Activated T-cell treated with anti-CD3 and anti-CD28 coated beads, Interleukin-2, amount 50 U/mL, for 48 hours (primary cell): ENCODE measurements at regions not wholly inside any gene's neighbourhood (a gene's known extent, or its start where the extent isn't known, plus 50 kb on each side); places are given as distances from the start of the nearest gene placed in this dataset.
A peak's percentile ranks its signal among the peaks of the same experiment; 100 is the strongest.
"Not testable (repeated sequence)": the region's sequence is repeated elsewhere in the genome, so short reads cannot be mapped to it uniquely, and the experiment has no call there.

Experiments
- DNase-seq, 2 experiments: peaks; one replicate each; pipeline ENCODE4 v3.0.0-alpha.2; 2020

GRCh38 chr7:50914460-50914859 is 131.8 kb upstream of the GRB10 start:
- DNase-seq = no peak

DNA sequence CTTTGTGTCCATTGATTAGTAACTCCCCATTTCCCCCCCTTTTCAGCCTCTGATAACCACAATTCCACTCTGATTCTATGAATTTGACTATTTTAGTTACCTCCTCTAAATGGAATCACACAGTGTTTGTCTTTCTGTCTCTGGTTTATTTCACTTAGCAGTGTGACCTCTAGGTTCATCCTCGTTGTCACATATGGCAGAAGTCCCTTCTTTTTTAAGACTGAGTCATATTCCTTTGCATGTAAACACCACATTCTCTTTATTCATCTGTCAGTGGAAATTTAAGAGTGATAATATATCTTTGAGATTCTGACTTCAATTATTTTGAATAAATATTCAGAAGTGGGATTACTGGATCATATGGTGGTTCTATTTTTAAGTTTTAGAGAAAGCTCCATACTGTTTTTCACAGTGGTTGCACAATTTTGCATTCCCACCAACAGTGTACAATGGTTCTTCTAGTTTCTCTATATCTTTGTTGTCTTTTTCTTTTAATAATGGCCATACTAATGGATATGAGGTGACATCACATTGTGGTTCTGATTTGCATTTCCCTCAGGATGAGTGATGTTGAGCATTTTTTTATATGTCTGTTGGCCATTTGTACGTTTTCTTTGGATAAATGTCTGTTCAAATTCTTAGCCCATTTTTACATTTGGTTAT is 126.1 kb upstream of the GRB10 start:
- no peak for DNase-seq

DNA sequence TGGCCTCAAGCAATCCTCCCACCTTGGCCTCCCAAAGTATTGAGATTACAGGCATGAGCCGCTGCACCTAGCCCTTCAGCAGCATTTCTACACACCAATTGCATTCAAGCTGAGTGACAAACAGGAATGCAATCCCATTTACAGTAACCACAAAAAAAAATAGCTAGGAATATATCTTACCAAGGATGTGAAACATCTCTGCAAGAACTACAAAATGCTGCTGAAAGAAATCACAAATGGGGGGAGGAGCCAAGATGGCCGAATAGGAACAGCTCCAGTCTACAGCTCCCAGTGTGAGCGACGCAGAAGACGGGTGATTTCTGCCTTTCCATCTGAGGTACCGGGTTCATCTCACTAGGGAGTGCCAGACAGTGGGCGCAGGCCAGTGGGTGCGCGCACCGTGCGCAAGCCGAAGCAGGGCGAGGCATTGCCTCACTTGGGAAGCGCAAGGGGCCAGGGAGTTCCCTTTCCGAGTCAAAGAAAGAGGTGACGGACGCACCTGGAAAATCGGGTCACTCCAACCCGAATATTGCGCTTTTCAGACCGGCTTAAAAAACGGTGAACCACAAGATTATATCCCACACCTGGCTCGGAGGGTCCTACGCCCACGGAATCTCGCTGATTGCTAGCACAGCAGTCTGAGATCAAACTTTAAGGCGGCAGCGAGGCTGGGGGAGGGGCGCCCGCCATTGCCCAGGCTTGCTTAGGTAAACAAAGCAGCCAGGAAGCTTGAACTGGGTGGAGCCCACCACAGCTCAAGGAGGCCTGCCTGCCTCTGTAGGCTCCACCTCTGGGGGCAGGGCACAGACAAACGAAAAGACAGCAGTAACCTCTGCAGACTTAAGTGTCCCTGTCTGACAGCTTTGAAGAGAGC is 116.1 kb upstream of the GRB10 start:
- DNase-seq = not testable (repeated sequence)

DNA sequence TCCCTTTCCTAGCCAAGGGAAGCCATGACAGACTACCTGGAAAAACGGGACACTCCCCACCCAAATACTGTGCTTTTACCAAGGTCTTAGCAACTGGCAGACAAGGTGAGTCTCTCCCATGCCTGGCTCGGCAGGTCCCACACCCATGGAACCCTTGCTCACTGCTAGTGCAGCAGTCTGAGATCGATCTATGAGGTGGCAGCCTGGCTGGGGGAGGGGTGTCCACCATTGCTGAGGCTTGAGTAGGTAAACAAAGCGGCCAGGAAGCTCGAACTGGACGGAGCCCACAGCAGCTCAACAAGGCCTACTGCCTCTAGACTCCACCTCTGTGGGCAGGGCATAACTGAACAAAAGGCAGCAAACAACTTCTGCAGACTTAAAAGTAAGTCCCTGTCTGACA is 104.4 kb upstream of the GRB10 start:
- not testable (repeated sequence) for DNase-seq

GRCh38 chr7:50872437-50872836 is 89.7 kb upstream of the GRB10 start:
- no peak for DNase-seq

DNA sequence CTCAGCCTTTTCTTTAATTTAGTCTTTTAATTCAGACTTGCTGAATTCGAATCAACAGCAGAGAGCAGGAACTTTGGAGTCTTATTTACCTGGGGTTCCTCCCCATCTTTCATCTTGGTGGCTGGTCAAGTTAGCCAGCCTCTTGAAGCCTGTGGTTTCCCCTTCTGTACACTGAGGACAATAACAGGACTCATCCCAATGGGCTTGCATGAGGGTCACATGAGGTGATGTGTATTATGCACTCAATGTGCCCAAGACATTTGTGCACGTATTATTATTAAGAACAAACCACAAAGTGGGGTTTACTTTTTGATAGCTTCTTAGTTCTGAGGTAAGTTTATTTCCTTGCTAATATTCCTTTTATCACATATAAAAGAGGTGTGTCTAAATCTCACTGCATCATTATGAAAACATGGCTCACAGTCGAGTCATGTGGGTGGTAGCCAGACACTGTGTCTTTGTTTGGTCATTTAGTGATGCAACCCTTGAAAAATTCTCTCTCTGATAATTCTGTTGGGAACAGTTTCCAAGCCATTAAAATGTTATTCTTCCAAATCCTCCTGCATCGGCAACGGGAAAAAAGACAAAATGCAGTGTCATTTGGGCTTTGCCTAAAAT is 86.5 kb upstream of the GRB10 start:
- no peak for DNase-seq

DNA sequence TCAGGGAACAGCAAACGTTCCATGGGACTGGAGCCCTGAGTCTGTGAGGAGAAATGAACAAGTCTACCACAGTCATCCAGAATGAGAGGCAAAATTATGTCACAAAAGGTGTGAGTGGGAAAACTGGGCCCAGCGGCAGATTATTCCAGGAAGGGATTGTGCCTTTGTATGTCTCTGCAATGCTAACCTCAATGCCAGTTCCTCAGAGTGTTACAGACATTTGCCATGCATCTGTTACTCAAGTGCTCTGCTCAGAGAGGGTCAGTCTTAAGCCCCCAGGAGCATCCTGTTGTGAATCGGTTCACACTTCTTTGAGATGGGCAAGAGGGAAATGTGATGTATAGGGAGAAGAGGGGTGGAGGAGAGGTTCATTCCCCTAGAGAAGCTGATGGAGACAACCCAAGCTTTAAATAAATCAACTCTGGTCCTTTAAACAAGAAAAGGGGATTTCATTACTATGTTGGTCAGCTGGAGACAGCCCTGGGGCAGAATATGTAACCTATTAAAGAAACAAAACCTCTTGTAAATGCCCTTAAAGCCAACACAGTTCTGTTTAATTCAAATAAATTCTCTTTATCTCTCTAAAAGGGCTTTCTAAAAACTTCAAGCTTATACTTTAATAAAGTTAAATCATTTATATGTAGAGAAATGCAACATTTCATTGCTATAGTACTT is 85.9 kb upstream of the GRB10 start:
- no peak for DNase-seq

- DNase-seq = no peak
These were observed 84.3 kb upstream of the GRB10 start for GRCh38 chr7:50867034-50867356.

DNA sequence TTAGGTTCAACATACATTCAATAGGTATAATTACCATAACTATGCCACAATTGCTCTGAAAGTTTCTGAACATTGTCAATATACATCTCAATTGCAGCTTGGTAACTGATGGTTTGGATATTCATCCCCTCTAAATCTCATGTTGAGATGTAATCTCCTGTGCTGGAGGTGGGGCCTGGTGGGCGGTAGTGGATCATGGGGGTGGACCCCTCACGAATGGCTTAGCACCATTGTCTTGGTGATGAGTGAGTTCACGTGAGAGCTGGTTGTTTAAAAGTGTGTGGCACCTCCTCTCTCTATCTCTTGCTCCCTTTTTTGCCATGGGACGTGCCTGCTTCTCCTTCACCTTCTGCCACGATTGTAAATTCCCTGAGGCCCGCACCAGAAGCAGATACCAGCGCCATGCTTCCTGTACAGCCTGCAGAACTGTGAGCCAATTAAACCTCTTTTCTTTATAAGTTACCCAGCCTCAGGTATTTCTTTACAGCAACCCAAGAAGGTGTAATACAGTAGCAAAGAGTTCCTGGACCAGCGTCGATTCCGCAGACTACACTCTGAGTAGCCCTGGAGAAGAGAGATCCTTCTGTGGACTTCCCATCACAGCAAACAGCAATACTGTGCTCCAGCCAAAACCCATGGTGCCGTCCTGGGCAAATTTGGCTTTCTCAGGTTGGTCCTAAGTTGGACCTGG is 83.8 kb upstream of the GRB10 start:
- no peak for DNase-seq

- DNase-seq = no peak
These were observed 82.8 kb upstream of the GRB10 start for GRCh38 chr7:50865450-50865849.

DNA sequence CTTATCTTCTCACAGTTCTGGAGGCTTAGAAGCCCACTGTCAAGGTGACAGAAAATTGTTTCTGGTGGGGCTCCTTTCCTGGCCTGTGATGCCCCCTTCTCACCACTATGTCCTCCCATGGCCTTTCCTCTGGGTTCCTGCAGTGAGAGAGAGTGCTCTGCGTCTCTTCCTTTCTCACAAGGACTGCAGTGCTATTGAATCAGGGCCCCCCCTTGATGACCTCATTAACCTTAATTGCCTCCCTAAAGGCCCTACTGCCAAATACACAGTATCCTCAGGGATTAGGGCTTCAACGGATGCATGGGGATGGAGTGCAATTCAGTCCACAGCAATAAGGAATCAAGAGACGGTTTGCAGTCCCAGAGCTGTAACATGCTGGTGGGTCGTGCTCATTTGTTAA is 82.0 kb upstream of the GRB10 start:
- no peak for DNase-seq

- DNase-seq = peak in 1 of 2 experiments; percentile 23
These were observed 80.4 kb upstream of the GRB10 start for GRCh38 chr7:50863053-50863452.

- no peak for DNase-seq
These were observed 79.6 kb upstream of the GRB10 start for GRCh38 chr7:50862302-50862701.

- DNase-seq = no peak
These were observed 77.9 kb upstream of the GRB10 start for GRCh38 chr7:50860598-50860997.

DNA sequence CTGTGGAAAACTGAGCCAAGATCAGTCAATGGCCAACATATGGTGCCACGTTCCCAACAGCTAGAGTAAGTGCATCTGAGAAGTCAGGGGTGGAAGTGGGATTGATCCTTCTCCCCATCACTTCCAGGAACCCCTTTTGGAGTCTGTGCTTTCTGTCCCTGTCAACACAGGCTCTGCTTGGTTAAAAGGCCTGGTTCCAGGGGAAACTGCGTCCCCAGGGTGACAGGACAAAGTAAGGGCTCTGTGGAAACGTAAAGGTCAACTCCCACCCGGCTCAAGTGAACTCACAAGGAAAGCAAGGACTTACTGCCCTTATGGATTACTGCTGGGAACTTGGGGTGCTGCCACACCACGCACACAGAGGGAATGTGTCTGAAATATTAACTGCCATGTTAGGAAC is 77.5 kb upstream of the GRB10 start:
- DNase-seq = no peak

DNA sequence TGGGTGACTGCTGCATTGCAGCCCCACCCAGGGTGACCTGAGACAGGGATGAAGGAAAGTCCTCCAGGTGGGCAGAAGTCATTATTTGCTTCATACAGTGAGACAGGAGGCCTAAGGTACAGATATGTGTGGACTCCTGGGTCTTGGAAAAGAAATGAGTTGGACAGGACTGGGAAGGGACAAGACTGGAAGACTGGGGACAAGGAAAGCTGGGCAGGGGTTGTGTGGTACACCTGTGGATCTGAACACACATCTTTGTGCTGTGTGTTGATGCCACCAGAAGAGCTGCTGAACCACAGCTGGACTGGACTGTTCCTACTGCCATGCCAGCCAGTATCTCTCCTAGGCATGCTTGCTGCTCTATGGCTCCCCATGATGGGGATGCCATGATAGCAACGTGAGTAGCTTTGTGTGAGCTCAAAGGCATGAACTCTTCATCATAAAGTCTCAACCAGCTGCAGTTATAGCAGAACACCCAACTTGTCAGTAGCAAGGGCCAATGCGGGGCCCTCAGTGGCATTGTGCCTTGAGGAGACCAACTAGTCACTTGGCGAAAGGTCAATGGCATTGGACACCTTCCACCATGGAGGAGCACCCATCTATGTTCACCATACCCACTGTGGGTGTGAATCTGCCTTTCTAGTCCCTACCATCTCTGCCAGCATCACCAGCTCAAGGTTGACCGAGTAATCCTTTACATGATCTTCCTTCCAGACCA is 76.0 kb upstream of the GRB10 start:
- DNase-seq = no peak

- DNase-seq = no peak
These were observed 75.3 kb upstream of the GRB10 start for GRCh38 chr7:50857804-50858489.

DNA sequence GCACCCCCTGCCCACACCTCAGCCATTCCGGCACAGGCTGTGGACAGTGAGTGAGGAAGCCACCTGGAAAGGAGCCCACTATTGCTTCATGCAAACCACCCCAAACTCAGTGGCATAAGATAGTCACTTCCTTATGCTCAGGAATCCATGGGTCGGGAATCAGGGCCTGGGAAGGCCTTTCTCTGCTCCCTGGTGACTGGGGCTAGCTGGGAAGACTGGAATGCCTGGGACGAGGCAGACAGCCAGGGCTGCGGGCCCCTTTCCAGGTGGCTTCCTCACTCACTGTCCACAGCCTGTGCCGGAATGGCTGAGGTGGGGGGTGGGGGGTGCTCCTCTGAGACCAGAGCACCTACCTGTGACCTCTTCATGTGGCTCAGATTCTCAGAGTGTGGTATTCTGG is 74.1 kb upstream of the GRB10 start:
- DNase-seq = no peak

- no peak for DNase-seq
These were observed 73.5 kb upstream of the GRB10 start for GRCh38 chr7:50856231-50856630.

GRCh38 chr7:50855526-50855925 is 72.8 kb upstream of the GRB10 start:
- DNase-seq = no peak

- no peak for DNase-seq
These were observed 72.1 kb upstream of the GRB10 start for GRCh38 chr7:50854831-50855230.

GRCh38 chr7:50854247-50854646 is 71.6 kb upstream of the GRB10 start:
- DNase-seq = no peak
